Astrocyte of the hippocampus (primary cell): ENCODE measurements at regions not wholly inside any gene's neighbourhood (a gene's known extent, or its start where the extent isn't known, plus 50 kb on each side); places are given as distances from the start of the nearest gene placed in this dataset.

ENCODE experiments used
- DNase-seq: peaks from one replicate; pipeline ENCODE4 v3.0.0; 2011; ENCODE audit warnings: low read depth, low spot score

GRCh38 chr16:62700426-62701294 is 664.4 kb upstream of the CDH8 start:
- DNase-seq, result no peak

GRCh38 chr16:62692685-62693084 is 656.4 kb upstream of the CDH8 start:
- DNase-seq, result no peak

GRCh38 chr16:62681819-62682218 is 645.6 kb upstream of the CDH8 start:
- DNase-seq, result no peak

- DNase-seq, result no peak
These were observed 642.6 kb upstream of the CDH8 start for GRCh38 chr16:62678796-62679195.

GRCh38 chr16:62676306-62676705 is 640.1 kb upstream of the CDH8 start:
- DNase-seq, result no peak

GRCh38 chr16:62665269-62665668 is 629.0 kb upstream of the CDH8 start:
- DNase-seq, result peak; percentile 29

GRCh38 chr16:62664566-62664965 is 628.3 kb upstream of the CDH8 start:
- no peak for DNase-seq

GRCh38 chr16:62661435-62661834 is 625.2 kb upstream of the CDH8 start:
- DNase-seq, result no peak

GRCh38 chr16:62657116-62657515 is 620.9 kb upstream of the CDH8 start:
- no peak for DNase-seq

GRCh38 chr16:62652441-62653120 is 616.3 kb upstream of the CDH8 start:
- DNase-seq, result no peak

- no peak for DNase-seq
These were observed 612.0 kb upstream of the CDH8 start for GRCh38 chr16:62648256-62648655.

GRCh38 chr16:62644030-62644812 is 608.0 kb upstream of the CDH8 start:
- DNase-seq, result no peak

GRCh38 chr16:62642677-62643076 is 606.4 kb upstream of the CDH8 start:
- no peak for DNase-seq

- no peak for DNase-seq
These were observed 603.7 kb upstream of the CDH8 start for GRCh38 chr16:62639890-62640289.

- no peak for DNase-seq
These were observed 603.0 kb upstream of the CDH8 start for GRCh38 chr16:62638964-62639870.

- no peak for DNase-seq
These were observed 602.2 kb upstream of the CDH8 start for GRCh38 chr16:62638324-62638911.

GRCh38 chr16:62625326-62625725 is 589.1 kb upstream of the CDH8 start:
- DNase-seq, result no peak

- DNase-seq, result peak; percentile 2
These were observed 584.0 kb upstream of the CDH8 start for GRCh38 chr16:62620275-62620674.

GRCh38 chr16:62615526-62615925 is 579.3 kb upstream of the CDH8 start:
- DNase-seq, result no peak

- no peak for DNase-seq
These were observed 574.1 kb upstream of the CDH8 start for GRCh38 chr16:62610291-62610690.

- no peak for DNase-seq
These were observed 566.6 kb upstream of the CDH8 start for GRCh38 chr16:62602790-62603189.
